SK-N-MC (cell line): ENCODE measurements at regions not wholly inside any gene's neighbourhood (a gene's known extent, or its start where the extent isn't known, plus 50 kb on each side); places are given as distances from the start of the nearest gene placed in this dataset.

Experiments used
- EZH2 ChIP-seq: fragments of 200-600 bp; sonication (generic); IDR thresholded peaks from one replicate; pipeline ENCODE4 v1.6.1; 2017; ENCODE audit warnings: antibody characterized with exemption
- POLR2AphosphoS5 ChIP-seq: IDR thresholded peaks from 2 replicates; pipeline ENCODE4 v1.6.1; 2012; ENCODE audit warnings: mild to moderate bottlenecking, low read depth, low read length, borderline replicate concordance

GRCh38 chr5:161212123-161212712, 334.3 kb downstream of the GABRB2 start:
- TF ChIP-seq EZH2 (no peak), POLR2AphosphoS5 (no peak)
